Cardiac septum (tissue), 1 donor: ENCODE measurements at regions not wholly inside any gene's neighbourhood (a gene's known extent, or its start where the extent isn't known, plus 50 kb on each side); places are given as distances from the start of the nearest gene placed in this dataset.
A peak's percentile ranks its signal among the peaks of the same experiment; 100 is the strongest.

Source experiments
- DNase-seq: peaks from one replicate; pipeline ENCODE4 v3.0.0-alpha.2; 2020; ENCODE audit warnings: low spot score
- intact Hi-C: fragments of 100-400 bp; cut with DNase I; formaldehyde crosslinking; loops from one replicate; pipeline ENCODE4 v1.14.0; 2022
- donor health status: DM: no; HTN: no; CAD: no.

GRCh38 chr11:115715251-115715770 lies 211.1 kb upstream of the CADM1 start:
- intact Hi-C loops = no loop called here
- no peak for DNase-seq

DNA sequence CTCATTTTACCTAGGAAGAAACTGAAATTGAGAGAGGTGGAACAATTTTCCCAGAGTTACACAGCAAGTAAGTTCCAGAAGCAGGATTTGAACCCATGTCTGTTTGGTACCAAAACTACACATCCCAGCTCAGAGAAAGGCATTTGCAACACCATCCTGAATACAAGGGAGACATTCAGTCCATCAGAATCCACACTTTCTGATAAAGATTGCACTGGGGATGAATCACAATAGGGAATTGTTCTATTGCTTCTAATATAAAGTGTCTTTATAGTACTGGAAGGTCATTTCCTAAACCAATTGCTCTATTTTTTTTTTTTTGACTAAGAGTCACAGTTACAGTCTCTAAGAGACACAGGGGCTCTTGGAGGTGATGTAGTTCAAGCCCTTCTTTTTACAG lies 208.1 kb upstream of the CADM1 start:
- no peak for DNase-seq
- intact Hi-C loops = no loop called here

GRCh38 chr11:115710980-115711379 lies 206.8 kb upstream of the CADM1 start:
- DNase-seq = no peak
- intact Hi-C loops = no loop called here

DNA sequence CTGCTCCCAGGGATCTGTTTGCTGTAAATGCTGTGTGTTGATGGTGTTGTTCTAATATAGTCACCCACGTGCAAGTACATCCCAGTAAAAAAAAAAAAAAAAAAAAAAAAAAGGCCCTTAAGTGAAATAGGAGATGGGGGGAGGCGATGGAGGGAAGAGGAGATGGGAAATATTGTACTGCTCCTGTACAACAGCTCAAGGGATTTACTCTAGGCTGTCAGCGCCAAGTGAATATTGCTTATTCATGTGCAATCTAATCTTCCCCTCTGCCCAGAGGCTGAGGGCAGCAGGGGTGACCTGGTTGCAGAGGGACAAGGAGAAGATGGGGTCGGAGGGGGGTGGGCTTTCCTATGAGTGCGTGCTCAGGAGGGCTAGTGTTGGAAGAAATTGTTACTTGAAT lies 206.2 kb upstream of the CADM1 start:
- intact Hi-C loops = no loop called here
- DNase-seq = no peak

- DNase-seq = no peak
- intact Hi-C loops = no loop called here
Observed at GRCh38 chr11:115709297-115709696, 205.1 kb upstream of the CADM1 start.

- no peak for DNase-seq
- intact Hi-C loops = no loop called here
Observed at GRCh38 chr11:115707180-115707905, 203.1 kb upstream of the CADM1 start.

DNA sequence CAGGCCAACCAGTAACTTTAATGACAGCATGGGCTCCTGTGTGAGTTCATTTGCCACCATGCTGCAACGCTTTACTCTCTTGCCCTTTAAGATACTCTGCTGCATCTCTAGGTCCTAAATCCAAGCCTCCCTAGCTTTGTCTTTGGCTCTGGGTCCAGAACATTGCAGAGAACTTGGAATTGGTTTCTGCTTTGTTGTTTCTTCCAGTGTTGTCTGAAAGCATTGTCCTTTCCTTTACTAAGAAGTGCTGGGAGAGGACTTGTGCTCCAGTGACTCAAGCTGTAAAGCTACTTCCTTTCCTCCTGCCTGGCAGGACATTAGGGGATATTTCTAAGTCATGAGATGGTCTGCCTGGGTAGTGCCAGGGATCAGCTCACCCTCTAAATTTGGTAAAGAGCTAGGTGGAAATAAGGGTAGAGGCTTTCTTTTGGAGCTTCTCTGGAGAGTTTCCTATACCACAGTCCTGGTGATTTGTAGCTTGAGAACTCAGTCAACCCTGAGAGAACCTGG lies 202.5 kb upstream of the CADM1 start:
- no peak for DNase-seq
- intact Hi-C loops = no loop called here

- intact Hi-C loops = no loop called here
- no peak for DNase-seq
Observed at GRCh38 chr11:115705200-115705599, 201.0 kb upstream of the CADM1 start.

GRCh38 chr11:115700981-115701875 lies 197.0 kb upstream of the CADM1 start:
- peak; percentile 70 for DNase-seq
- intact Hi-C loops = no loop called here

- DNase-seq = no peak
- intact Hi-C loops = no loop called here
Observed at GRCh38 chr11:115700496-115700895, 196.3 kb upstream of the CADM1 start.

DNA sequence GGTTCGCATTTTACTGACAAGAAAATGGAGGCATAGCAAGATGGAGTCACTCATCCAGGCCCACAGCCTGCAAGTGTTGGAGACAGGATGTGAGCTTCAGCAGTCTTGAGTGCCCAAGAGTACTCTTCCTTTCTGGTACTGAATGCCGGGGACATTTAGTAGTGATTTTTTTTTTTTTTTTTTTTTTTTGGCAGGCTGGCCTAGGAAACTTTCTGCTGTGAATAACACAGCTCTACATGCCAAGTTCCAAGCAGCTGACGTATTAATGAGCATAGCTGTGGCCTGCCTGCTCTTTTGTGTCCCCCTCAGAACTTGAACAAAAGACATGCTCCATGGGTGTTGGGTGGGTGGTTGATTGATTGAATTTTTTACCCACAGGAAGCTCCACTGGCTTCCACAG lies 195.5 kb upstream of the CADM1 start:
- DNase-seq = peak; percentile 68
- intact Hi-C loops = loop anchor here (10.0 kb wide), 1 partner anchor 195 kb away; the partner anchor contains the start of gene CADM1

DNA sequence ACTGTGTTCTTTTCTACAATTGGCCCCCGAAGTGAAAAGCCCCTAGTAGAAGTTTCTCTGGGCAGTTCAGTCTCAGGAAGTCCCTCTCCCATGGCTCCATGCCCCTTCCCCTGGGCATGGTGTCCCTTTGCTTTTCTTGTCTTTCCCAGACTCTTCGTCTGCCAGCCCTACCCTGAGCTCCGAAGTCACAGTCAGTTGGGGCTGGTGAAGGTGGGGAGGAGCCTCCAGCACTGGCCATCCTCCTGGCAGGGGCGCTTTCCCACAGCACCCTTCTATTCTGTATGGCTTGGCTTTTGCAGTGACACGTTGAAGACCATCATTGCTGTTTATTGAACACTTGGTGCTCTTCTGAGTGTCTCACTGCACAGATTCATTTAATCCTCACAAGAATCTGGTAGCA lies 195.1 kb upstream of the CADM1 start:
- intact Hi-C loops = loop anchor here (10.0 kb wide), 1 partner anchor 195 kb away; the partner anchor contains the start of gene CADM1
- peak; percentile 56 for DNase-seq

- intact Hi-C loops = loop anchor here (10.0 kb wide), 1 partner anchor 193 kb away; the partner anchor contains the start of gene CADM1
- DNase-seq = peak; percentile 47
Observed at GRCh38 chr11:115698243-115698642, 194.0 kb upstream of the CADM1 start.

DNA sequence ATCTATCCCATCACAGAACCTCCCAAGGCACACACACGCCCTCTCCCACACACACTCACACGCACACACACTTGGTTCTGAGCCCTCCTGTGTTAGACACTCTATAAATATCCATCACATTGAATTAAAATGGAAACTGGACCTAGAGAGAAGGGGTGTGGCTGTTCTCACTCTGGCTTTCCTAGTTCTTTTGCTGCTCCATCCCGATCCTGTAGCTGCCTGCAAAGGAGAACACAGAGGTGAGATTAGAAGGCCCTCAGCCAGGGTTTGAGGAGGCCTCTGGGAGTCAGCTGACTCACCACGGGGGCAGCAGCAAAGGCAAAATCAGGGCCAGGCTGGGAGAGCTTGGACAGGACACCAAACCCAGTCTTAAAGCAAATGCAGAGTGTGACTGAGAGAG lies 192.3 kb upstream of the CADM1 start:
- peak; percentile 77 for DNase-seq
- intact Hi-C loops = loop anchor here (10.0 kb wide), 1 partner anchor 192 kb away; the partner anchor contains the start of gene CADM1

GRCh38 chr11:115695677-115696364 lies 191.6 kb upstream of the CADM1 start:
- intact Hi-C loops = loop anchor here (10.0 kb wide), 1 partner anchor 191 kb away; the partner anchor contains the start of gene CADM1
- peak; percentile 64 for DNase-seq

- peak; percentile 33 for DNase-seq
- intact Hi-C loops = loop anchor here (10.0 kb wide), 1 partner anchor 188 kb away; the partner anchor contains the start of gene CADM1
Observed at GRCh38 chr11:115693002-115693401, 188.8 kb upstream of the CADM1 start.

DNA sequence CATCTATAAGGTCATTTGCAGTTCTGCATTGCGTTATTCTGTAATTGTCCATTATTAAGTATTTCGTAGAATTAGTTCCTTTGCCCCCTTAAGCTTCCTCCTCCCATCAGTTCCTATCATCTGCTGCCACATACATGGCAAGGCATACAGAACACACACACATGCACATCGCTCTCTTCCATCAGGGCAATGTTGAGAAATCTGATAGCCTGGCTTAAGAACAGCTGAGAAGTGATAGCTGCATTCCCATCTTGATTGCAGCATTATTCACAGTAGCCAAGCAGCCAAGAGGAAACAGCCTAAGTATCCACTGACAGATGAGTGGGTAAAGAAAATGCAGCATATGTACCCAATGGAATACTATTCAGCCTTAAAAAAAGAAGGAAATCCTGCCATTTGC lies 186.8 kb upstream of the CADM1 start:
- no peak for DNase-seq
- intact Hi-C loops = loop anchor here (10.0 kb wide), 1 partner anchor 186 kb away; the partner anchor contains the start of gene CADM1

DNA sequence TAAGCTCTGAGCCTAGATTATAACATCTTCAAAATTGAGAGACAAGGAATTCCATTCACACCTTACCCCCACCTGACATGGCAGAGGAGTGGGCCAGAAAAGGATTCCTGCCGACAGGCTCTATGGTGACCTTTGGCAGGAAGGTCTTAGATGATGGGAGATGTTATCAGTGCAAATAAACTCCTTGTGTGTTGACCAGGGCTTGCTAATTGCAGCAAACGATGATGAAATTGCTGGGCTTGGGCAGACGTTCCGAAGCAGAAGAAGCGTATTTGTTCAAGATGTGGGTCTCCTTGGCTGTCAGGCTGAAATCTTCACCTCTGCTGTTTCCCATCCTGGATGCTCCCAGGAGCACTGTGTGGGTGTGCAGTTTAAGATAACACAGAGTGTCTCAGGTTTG lies 183.7 kb upstream of the CADM1 start:
- no peak for DNase-seq
- intact Hi-C loops = no loop called here

DNA sequence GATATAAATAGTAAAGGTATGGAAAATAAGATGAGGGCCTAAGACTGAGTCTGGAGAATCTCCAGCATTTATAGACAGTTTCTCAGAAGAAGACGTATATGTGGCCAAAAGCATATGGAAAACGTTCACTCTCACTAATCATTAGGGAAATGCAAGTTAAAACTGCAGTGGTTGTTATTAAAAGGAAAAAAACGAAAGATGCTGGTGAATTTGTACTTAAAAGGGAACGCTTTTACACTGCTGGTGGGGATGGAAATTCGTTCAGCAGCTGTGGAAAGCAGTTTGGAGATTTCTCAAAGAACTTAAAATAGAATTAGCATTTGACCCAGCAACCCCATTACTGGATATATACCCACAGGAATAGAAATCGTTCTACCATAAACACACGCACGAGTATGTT lies 180.5 kb upstream of the CADM1 start:
- intact Hi-C loops = no loop called here
- no peak for DNase-seq
